SU-DHL-6 (cell line): ENCODE measurements at regions not wholly inside any gene's neighbourhood (a gene's known extent, or its start where the extent isn't known, plus 50 kb on each side); places are given as distances from the start of the nearest gene placed in this dataset.
A peak's percentile ranks its signal among the peaks of the same experiment; 100 is the strongest.

Source experiments
- H2AFZ ChIP-seq: fragments of 200-600 bp; sonication (generic); 2 replicates; pipeline ENCODE4 v1.6.1; 2014; ENCODE audit warnings: low read depth, mild to moderate bottlenecking, moderate library complexity, mixed read lengths, antibody characterized with exemption, low read length; ENCODE audit not compliant: severe bottlenecking
- H3F3A ChIP-seq: fragments of 200-600 bp; shearing (Covaris generic); 2 replicates; pipeline ENCODE4 v1.6.0; 2016; ENCODE audit warnings: antibody characterized with exemption, mild to moderate bottlenecking; ENCODE audit not compliant: insufficient read depth
- H3K27ac ChIP-seq: fragments of 200-600 bp; sonication (generic); 2 replicates; pipeline ENCODE4 v1.5.1; 2016; ENCODE audit warnings: low read depth, mild to moderate bottlenecking, low read length, moderate library complexity, mixed read lengths
- H3K27me3 ChIP-seq: fragments of 200-600 bp; sonication (generic), shearing (Covaris generic); 2 replicates; pipeline ENCODE4 v1.6.0; 2014; ENCODE audit warnings: mild to moderate bottlenecking, low read length
- H3K36me3 ChIP-seq: fragments of 200-600 bp; sonication (generic); 2 replicates; pipeline ENCODE4 v1.6.1; 2014; ENCODE audit warnings: mild to moderate bottlenecking, low read length, mixed read lengths
- H3K4me2 ChIP-seq: fragments of 300-600, 200-600 bp; shearing (Covaris generic), sonication (generic); 2 replicates; pipeline ENCODE4 v1.6.0; 2014; ENCODE audit warnings: low read length, low read depth, mild to moderate bottlenecking; ENCODE audit not compliant: poor library complexity, severe bottlenecking
- H3K4me3 ChIP-seq: fragments of 200-600 bp; sonication (generic); 2 replicates; pipeline ENCODE4 v1.5.1; 2014; ENCODE audit warnings: antibody characterized with exemption, low read length, mild to moderate bottlenecking, mixed read lengths; ENCODE audit not compliant: insufficient read depth, poor library complexity, severe bottlenecking
- H3K79me2 ChIP-seq: fragments of 200-600 bp; sonication (generic); 2 replicates; pipeline ENCODE4 v1.6.1; 2014; ENCODE audit warnings: mild to moderate bottlenecking, low read length, moderate library complexity; ENCODE audit not compliant: insufficient read depth
- H3K9ac ChIP-seq: fragments of 200-600 bp; sonication (generic); 2 replicates; pipeline ENCODE4 v1.7.0; 2014; ENCODE audit warnings: mild to moderate bottlenecking, low read length
- H3K9me2 ChIP-seq: fragments of 200-600 bp; sonication (generic); replicated peaks from 2 replicates; pipeline ENCODE4 v1.6.1; 2014; ENCODE audit warnings: low read length; ENCODE audit not compliant: insufficient read depth
- H3K9me3 ChIP-seq: fragments of 200-600 bp; sonication (generic); 2 replicates; pipeline ENCODE4 v1.6.1; 2014; ENCODE audit warnings: low read length, mixed read lengths; ENCODE audit not compliant: insufficient read depth
- H4K20me1 ChIP-seq: fragments of 200-600 bp; sonication (generic); 2 replicates; pipeline ENCODE4 v1.6.1; 2014; ENCODE audit warnings: low read depth, mild to moderate bottlenecking, antibody characterized with exemption, low read length, moderate library complexity, mixed read lengths
- CTCF ChIP-seq: fragments of 200-600 bp; sonication (generic); IDR thresholded peaks from one replicate; pipeline ENCODE4 v1.5.1; 2017; ENCODE audit warnings: antibody characterized with exemption, mild to moderate bottlenecking, low read length, moderate library complexity; ENCODE audit not compliant: insufficient read depth, poor library complexity, severe bottlenecking
- EZH2phosphoT487 ChIP-seq: fragments of 200-600 bp; sonication (generic), shearing (Covaris generic); conservative IDR thresholded peaks from 2 replicates; pipeline ENCODE4 v1.6.1; 2018; ENCODE audit warnings: mild to moderate bottlenecking, antibody characterized with exemption, low read length, moderate library complexity, mixed read lengths

GRCh38 chr18:32583431-32583830 lies 112.7 kb upstream of the GAREM1 start:
- Histone ChIP-seq H3K9me3 (no peaks in the 10 kb centered on the region), H3F3A (no peaks in the 10 kb centered on the region), H3K9ac (no peak overlapping the region), H2AFZ (no peak overlapping the region), H3K27me3 (no peaks in the 10 kb centered on the region), H3K4me2 (no peak overlapping the region), H3K9me2 (no peaks in the 10 kb centered on the region), H3K27ac (no peak overlapping the region), H4K20me1 (no peaks in the 10 kb centered on the region), H3K36me3 (no peaks in the 10 kb centered on the region), H3K4me3 (no peak overlapping the region), H3K79me2 (no peaks in the 10 kb centered on the region)
- TF ChIP-seq EZH2phosphoT487 = no peak

DNA sequence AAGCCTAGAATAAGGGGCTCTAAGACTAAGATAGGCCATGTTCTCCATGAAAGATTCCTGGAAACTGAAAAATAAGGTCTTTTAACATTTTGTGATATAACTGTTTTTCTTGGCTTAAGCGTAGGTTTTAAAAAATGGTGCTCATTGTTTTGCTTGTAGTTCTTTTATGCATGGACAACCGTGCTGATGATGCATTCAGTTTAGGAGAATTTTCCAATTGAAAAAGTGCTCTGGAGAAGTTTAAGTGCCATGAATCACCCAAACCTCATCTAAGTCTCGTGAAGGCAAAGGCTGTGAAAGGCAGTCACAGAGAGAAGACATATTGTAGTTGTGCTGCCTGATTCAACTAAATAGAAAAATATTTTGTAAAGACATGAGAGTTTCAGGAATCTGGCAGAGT lies 111.8 kb upstream of the GAREM1 start:
- no peak for TF ChIP-seq CTCF
- no peak for TF ChIP-seq EZH2phosphoT487

GRCh38 chr18:32577561-32577960 lies 106.9 kb upstream of the GAREM1 start:
- Histone ChIP-seq H3K4me3 (no peak overlapping the region), H3K9ac (no peak overlapping the region), H3K4me2 (no peak overlapping the region), H3F3A (no peaks in the 10 kb centered on the region), H3K9me2 (no peaks in the 10 kb centered on the region), H2AFZ (no peak overlapping the region), H3K27ac (no peak overlapping the region), H4K20me1 (no peaks in the 10 kb centered on the region), H3K36me3 (no peaks in the 10 kb centered on the region), H3K27me3 (no peaks in the 10 kb centered on the region), H3K79me2 (no peaks in the 10 kb centered on the region), H3K9me3 (no peaks in the 10 kb centered on the region)
- TF ChIP-seq CTCF (no peak), EZH2phosphoT487 (no peak)

More for the DNA sequence above, 111.8 kb upstream of the GAREM1 start:
- no peak overlapping the region for H3K9ac ChIP-seq
- no peaks in the 10 kb centered on the region for H3F3A ChIP-seq
- H3K4me3 ChIP-seq = no peak overlapping the region
- no peak overlapping the region for H2AFZ ChIP-seq
- no peaks in the 10 kb centered on the region for H3K79me2 ChIP-seq
- no peak overlapping the region for H3K4me2 ChIP-seq
- no peaks in the 10 kb centered on the region for H4K20me1 ChIP-seq
- no peaks in the 10 kb centered on the region for H3K9me3 ChIP-seq
- H3K27me3 ChIP-seq = no peaks in the 10 kb centered on the region
- H3K36me3 ChIP-seq = no peaks in the 10 kb centered on the region
- H3K9me2 ChIP-seq = no peaks in the 10 kb centered on the region
- H3K27ac ChIP-seq = no peak overlapping the region

GRCh38 chr18:32576296-32576916 lies 105.7 kb upstream of the GAREM1 start:
- TF ChIP-seq EZH2phosphoT487 (no peak), CTCF (peak; percentile 64)
- H3K4me3 ChIP-seq = no peak overlapping the region
- no peaks in the 10 kb centered on the region for H3K9me3 ChIP-seq
- no peaks in the 10 kb centered on the region for H3F3A ChIP-seq
- no peaks in the 10 kb centered on the region for H4K20me1 ChIP-seq
- no peak overlapping the region for H3K9ac ChIP-seq
- no peaks in the 10 kb centered on the region; the same call in 1 of the 2 replicates for H3K27me3 ChIP-seq
- H3K36me3 ChIP-seq = no peaks in the 10 kb centered on the region
- no peaks in the 10 kb centered on the region for H3K9me2 ChIP-seq
- no peak overlapping the region for H3K27ac ChIP-seq
- no peak overlapping the region for H3K4me2 ChIP-seq
- no peak overlapping the region for H2AFZ ChIP-seq
- H3K79me2 ChIP-seq = no peaks in the 10 kb centered on the region
